ENCODE measurements at regions not wholly inside any gene's neighbourhood (a gene's known extent, or its start where the extent isn't known, plus 50 kb on each side); places are given as distances from the start of the nearest gene placed in this dataset.

DNA sequence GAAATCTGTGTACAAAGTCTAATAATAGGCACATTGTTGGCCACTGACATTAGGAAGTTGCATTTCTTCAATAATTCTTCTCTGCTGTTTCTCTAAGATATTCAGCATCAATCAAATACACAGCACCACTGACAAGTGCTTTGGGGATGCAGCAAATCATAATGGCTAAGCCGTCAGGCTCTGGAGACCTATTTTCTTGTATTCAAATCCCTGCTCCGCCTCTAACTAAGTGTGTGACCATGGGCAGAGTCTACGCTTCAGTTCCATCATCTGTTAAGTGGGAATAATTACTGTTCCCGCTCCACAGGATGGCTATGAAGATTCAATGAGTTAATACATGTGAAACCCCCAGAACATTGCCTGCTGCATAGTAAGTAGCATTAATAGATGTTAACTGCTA, 176.9 kb downstream of the ADGRL4 start:
- no peak overlapping the region for H3K4me3 ChIP-seq (ENCODE audit: low read length)
- no peak for DNase-seq (ENCODE audit: low read depth)
- TF ChIP-seq, protein P1, sequence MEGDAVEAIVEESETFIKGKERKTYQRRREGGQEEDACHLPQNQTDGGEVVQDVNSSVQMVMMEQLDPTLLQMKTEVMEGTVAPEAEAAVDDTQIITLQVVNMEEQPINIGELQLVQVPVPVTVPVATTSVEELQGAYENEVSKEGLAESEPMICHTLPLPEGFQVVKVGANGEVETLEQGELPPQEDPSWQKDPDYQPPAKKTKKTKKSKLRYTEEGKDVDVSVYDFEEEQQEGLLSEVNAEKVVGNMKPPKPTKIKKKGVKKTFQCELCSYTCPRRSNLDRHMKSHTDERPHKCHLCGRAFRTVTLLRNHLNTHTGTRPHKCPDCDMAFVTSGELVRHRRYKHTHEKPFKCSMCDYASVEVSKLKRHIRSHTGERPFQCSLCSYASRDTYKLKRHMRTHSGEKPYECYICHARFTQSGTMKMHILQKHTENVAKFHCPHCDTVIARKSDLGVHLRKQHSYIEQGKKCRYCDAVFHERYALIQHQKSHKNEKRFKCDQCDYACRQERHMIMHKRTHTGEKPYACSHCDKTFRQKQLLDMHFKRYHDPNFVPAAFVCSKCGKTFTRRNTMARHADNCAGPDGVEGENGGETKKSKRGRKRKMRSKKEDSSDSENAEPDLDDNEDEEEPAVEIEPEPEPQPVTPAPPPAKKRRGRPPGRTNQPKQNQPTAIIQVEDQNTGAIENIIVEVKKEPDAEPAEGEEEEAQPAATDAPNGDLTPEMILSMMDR (IDR thresholded peaks at IDR 0.05; ENCODE audit: insufficient read depth, low read depth, low read length, missing control alignments): no peak

DNA sequence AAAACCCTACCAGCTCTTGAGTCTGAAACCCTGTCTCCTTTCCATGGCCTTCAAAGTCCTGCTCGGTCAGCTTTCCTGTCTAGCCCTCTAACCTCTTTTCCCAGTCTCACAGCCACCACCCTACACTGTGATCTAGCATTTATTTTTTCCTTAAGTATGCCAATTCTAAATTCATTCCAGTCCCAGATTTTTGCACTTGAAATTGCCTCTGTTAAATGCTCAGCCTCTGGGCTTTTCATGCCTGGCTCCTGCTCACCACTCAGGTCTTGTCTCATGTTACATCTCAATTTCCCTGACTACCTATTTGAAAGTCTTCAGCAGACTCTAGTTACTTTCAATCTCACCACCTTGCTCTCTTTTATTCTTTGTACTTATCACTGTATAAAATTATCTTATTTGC, 176.2 kb downstream of the ADGRL4 start:
- DNase-seq (ENCODE audit: low read depth): no peak
- no peak overlapping the region for H3K4me3 ChIP-seq (ENCODE audit: low read length)
- TF ChIP-seq, protein P1 (IDR thresholded peaks at IDR 0.05; ENCODE audit: insufficient read depth, low read depth, low read length, missing control alignments): no peak

DNA sequence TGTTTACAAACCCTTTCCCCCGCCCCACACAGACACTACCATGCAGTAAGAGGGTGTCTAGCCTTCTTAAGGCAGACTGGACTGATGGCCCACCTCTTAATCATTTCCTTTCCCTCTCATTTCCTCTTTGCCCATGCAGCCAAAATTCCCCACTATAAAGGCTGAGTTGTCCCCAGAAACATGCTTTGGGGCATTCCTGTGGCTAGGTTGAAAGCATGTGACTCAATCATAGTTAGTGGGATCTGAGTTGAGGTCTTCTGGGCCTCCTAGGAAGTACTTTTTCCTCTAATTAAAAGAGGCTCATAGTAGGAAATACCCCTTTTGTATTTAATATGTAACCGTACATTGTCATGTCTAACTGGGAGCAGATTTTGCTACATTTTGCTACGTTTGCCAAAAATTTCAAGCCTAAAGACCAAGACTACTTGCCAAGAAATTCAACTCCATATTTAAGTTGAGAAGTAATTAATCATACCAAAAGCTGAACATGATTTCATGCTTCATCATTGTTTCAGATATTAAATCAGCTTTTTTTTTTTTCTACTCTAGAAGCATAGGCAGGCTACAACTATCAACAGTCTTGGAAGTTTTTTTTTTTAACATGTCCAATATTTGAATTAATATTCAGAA, 174.7 kb downstream of the ADGRL4 start:
- TF ChIP-seq, protein P1 (IDR thresholded peaks at IDR 0.05; ENCODE audit: insufficient read depth, low read depth, low read length, missing control alignments): no peak
- H3K4me3 ChIP-seq (ENCODE audit: low read length): no peak overlapping the region
- peak; percentile 84 for DNase-seq (ENCODE audit: low read depth)

DNA sequence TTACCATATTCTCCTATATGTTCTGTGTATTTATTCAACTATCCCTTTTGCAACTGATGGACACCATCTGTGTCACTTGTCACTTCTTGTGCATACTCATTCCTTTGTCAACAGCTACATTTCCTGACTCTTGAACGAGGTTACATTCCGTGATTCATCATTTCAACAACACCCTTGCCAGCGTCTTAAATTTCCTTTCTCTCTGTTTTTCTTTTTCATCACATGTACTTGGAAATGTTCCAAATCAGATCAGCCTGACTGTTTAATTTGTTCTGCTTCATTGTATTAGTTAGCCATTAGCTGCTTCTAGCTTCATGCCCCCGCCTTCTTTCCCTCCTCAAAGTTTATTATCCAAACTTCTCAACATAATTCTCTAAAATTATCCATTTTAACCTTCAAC, 173.0 kb downstream of the ADGRL4 start:
- TF ChIP-seq, protein P1 (IDR thresholded peaks at IDR 0.05; ENCODE audit: insufficient read depth, low read depth, low read length, missing control alignments): no peak
- H3K4me3 ChIP-seq (ENCODE audit: low read length): no peak overlapping the region
- peak; percentile 84 for DNase-seq (ENCODE audit: low read depth)

DNA sequence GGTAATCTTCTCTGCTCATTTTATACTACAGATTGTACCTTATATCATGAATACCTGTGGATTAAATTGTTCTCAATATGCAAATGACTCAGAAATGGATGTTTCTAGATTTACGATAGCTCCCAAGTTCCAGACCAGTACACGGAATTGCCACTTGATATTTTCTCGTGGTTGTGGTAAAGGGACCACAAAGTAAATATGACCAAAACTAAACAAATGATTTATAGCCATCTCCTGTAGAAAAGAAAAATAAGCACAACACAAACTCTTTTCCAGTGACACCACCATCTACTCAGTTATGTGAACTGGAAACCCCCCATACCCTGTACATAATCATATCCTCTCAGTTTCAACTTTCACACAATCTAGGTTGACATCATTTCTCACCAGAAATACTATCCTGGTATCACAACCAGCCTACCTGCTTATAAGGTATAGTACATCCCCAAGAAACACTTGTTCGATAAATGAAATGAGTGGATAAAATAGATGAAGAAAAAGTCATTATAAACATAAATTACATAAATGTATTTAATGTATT, 172.3 kb downstream of the ADGRL4 start:
- DNase-seq (ENCODE audit: low read depth): no peak
- H3K4me3 ChIP-seq (ENCODE audit: low read length): no peak overlapping the region
- TF ChIP-seq, protein P1 (IDR thresholded peaks at IDR 0.05; ENCODE audit: insufficient read depth, low read depth, low read length, missing control alignments): no peak

DNA sequence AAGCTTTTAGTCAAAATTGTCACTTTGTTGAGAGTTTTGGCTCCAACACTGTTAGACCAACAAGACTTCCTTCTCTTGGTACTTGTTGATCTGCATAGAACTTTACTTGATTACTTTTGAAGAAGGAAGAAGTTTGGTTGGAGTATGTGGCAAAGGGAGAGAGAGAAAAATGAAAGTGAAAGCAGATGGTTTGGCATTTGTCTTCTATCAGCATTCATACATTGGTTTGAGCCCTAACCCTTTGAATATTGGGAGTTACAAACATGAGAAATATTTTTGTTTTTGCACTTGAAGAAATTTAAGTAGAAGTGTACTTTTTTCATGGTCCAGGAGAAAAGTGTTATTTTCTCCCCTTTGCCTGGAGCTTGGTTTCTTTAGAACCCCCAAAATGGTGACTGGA, 169.8 kb downstream of the ADGRL4 start:
- H3K4me3 ChIP-seq (ENCODE audit: low read length): no peak overlapping the region
- no peak for DNase-seq (ENCODE audit: low read depth)
- TF ChIP-seq, protein P1 (IDR thresholded peaks at IDR 0.05; ENCODE audit: insufficient read depth, low read depth, low read length, missing control alignments): no peak

DNA sequence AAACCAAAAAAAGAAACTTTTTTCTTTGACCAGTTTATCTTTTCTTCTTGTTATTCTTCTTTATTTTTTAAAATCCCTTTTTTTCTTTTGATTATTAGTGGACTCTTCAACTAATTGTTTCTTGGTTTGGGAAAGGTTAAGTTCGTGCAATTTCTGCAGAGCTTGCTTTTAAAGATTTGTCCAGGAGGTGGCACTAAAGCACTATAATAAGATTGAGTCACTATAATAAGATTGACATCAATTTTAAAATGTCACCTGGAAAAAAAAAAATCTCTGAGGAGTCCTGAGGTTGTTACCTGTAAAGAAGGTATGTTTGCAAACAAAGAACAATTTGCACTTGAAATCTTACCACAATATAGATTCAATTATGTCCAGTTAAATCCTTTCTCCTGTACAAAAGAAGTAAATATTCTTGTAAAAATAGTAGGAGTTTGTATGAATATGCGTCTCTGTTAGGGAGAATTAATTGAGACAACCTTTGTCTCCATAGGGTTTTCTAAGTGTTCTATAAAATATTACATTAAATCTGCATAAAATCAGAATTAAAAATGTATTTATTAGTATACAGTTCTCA, 166.7 kb downstream of the ADGRL4 start:
- no peak overlapping the region for H3K4me3 ChIP-seq (ENCODE audit: low read length)
- TF ChIP-seq, protein P1 (IDR thresholded peaks at IDR 0.05; ENCODE audit: insufficient read depth, low read depth, low read length, missing control alignments): peak; percentile 59
- peak; percentile 58 for DNase-seq (ENCODE audit: low read depth)

All from epithelial cell of esophagus (primary cell).